GM18951 (cell line): ENCODE measurements at regions not wholly inside any gene's neighbourhood (a gene's known extent, or its start where the extent isn't known, plus 50 kb on each side); places are given as distances from the start of the nearest gene placed in this dataset.

ENCODE experiments used
- POLR2A ChIP-seq: IDR thresholded peaks from 4 replicates; pipeline ENCODE4 v1.6.1; 2011; ENCODE audit warnings: mild to moderate bottlenecking; ENCODE audit not compliant: insufficient read length, insufficient read depth; ENCODE audit errors: extremely low read depth
- in situ Hi-C: fragments of 300-500 bp; cut with MboI; formaldehyde crosslinking; loops from one replicate; pipeline ENCODE4 v1.12.0; 2022; ENCODE audit warnings: low sequenced_read_pairs, mixed read lengths, inconsistent platforms; ENCODE audit not compliant: unreplicated experiment

DNA sequence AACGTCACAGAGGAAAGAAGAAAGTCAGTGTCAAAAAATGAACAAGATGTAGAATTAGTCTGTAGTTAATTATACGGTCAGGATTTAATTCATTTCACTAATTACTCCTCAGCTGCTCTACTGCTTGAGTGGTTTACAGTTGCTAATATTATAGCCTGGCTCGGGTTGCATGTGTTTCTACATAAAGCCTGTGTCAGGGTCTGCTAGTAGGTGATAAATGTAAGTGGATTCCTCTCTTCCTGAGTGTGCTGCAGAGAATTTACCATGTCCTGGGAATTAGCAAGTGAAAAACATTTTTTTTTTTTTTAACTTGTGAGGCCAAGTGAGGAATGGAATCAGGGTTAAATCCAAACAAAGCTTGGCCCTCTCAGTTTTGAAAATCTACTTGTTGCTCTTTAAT lies 622.6 kb downstream of the EPHA4 start:
- TF ChIP-seq POLR2A: no peak
- in situ Hi-C loops: no loop called here

DNA sequence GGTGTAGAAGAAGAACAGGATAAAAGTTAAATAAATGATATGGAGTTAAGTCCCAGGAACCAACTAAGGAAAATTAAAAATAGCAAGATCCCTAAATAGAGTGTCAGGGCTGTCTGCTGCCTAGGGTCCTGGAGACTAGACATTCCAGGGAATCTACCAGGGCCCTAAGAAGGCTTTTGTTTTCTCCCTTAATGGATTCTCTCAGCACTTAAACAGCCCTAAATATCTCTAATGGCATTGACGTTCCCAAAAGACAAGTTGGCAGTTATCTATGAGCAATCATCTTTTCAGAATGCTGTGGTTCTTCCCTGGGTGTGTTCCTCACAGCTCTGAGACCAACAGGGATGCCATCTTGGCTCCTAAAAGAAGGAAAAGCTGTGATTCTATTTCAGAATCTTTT lies 616.3 kb downstream of the EPHA4 start:
- TF ChIP-seq POLR2A: no peak

DNA sequence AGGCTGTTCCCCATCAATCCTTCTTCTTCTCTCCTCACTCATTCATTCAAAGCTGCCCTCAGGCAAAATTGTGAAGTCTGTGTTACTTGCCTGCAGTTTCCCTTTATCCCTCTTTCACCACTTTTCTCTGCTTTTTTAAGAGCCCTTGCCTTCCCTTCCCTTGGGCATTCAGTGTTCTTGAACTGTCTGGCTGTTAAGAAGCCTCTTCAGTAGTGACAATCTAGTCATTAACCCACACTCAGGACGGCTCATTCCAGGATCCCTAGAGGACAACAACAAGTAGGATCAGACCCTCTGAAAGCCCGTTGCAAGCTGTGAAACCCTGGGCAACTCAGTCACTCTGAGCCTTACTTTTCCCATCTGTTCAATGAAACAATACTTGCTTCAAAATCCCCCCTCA lies 615.7 kb downstream of the EPHA4 start:
- in situ Hi-C loops: no loop called here
- TF ChIP-seq POLR2A: no peak

More for the DNA sequence above, 616.3 kb downstream of the EPHA4 start:
- in situ Hi-C loops: no loop called here

DNA sequence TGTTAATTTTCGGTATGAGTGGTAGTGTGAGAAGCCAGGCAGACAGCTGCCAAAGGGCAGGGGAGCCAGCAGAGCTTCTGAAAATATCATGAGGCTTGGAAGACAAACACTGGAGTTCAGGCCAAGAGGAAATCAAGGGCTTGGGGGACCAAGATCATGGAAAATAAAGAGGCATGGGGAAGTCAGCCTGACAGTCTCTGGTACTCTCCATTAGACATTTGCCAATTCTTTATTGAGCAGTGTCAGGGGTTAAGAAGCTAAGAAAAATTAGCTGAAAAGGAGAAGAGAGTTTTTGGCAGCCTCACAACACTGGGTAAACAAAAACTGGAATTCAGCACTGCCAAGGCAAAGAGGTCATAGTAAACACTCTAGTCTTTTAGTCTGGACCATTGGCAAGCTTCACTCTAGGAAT lies 612.7 kb downstream of the EPHA4 start:
- TF ChIP-seq POLR2A: no peak
- in situ Hi-C loops: no loop called here

DNA sequence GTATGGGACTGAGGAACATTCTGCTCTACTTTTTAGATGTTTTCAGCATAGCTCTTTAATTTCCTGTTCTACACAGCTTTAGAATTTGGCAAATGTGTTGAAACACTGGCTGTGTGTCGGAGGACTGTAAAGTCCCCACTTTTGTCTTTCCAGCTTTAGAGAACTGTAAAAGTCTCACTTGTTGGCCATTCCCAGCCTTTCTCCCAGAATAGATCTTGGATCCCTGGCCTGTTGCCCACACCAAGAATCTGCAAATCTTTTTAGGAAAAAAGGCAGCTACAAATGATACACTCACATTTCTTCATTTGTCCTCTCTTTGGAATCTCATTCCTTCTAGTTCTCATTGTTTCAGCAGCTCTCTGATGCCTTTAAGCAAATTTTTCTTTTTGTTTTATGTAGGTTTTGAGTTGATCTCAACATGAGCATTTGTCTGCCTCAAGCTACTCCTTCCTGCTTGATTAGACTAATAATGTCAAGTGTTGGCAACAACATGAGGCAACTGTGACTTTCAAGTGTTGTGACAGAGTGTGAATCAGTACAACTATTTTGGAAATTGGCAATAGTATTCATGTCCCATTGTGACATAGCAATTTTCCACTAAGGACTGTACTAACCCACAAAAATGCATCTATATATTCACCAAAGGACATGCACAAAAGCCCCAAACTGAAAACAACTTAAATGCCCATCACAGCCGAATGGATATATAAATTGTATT lies 610.8 kb downstream of the EPHA4 start:
- TF ChIP-seq POLR2A: no peak
- in situ Hi-C loops: no loop called here

DNA sequence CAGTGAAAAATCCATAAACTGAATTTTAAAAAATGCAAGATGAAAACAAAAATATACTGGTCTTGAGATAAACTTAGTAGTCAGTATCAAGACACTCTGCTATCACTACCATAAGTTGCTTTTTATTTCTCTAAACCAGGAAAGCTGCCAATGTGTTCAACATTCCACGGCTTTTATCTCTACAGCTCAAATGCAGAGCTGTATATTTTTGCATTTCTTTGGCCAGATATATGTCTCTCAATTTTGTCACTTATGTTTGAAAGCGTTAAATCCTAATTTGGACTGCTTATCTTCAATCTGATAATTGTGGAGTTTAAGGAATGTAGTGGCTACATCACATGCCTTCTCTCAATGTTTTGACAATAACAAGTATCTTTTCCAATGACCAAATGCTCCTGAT lies 609.5 kb downstream of the EPHA4 start:
- in situ Hi-C loops: no loop called here
- TF ChIP-seq POLR2A: no peak

DNA sequence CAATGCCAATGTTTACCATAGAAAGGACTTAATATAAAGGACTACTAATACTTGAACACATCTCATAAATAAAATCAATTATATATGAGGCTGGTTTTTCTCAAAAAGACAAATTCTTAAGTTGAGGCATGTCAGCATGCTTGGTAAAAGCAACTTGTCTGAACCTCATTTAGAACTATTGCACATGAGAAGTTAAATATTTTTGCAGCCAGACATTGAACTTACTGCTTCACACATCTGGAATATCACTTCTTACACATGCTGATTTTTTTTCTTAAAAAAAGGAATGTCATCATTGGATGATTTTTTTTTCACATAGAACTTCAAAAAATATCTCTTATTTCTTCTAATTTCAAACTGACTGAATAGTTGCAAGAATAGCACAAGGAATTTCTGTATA lies 609.0 kb downstream of the EPHA4 start:
- TF ChIP-seq POLR2A: no peak
- in situ Hi-C loops: no loop called here

DNA sequence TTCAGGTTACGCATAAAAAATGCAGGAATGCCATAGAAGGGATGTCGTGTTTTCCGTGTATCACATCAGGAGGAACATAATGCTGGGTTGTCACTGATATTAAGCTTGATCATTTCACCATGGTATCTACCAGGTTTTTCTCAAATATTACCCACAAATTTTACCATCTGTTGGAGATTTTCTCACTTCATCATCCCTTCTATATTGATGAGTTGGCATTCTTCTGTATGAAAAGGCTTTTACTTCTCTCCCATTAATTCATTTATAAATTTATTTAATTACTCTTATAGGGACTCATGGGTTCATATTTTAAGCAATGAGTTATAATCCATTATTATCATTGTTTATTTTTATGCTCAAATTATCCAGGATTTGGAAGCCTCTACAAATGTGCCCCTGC lies 608.2 kb downstream of the EPHA4 start:
- in situ Hi-C loops: no loop called here
- TF ChIP-seq POLR2A: no peak

DNA sequence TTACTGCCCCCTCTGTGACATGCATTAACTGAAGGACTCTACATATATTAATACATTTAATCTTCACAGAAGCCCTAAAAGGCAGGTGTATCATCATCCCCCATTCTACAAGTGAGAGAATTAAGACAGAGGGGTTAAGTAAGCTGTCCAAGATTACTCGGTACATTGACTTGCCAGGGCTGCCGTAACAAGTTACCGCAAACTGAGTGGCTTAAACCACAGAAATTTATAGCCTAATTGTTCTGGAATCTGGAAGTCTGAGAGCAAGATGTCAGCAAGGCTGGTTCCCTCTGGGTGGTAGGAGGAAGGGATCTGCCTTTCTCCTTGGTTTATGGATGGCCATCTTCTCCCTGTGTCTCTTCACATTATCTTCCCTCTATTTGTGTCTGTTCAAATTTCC lies 605.5 kb downstream of the EPHA4 start:
- TF ChIP-seq POLR2A: no peak
- in situ Hi-C loops: no loop called here

DNA sequence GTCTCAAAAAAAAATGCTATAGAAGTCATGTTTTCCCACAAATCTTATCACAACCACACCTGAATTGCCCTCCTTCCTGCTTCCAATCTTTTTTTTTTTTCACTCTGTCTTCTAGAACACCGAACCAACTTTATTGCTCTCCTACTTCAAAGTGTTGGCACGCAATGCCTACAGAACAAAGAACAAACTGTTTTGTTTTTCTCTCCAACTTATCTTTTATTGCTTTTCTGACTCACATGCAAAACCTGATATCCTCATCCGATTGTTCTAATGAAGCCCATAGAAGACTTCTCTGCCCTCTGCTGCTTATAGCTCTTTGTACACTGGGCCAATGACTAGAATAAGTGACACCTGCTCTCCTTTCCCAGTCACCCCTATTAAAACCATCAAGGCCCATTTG lies 602.8 kb downstream of the EPHA4 start:
- in situ Hi-C loops: no loop called here
- TF ChIP-seq POLR2A: no peak

DNA sequence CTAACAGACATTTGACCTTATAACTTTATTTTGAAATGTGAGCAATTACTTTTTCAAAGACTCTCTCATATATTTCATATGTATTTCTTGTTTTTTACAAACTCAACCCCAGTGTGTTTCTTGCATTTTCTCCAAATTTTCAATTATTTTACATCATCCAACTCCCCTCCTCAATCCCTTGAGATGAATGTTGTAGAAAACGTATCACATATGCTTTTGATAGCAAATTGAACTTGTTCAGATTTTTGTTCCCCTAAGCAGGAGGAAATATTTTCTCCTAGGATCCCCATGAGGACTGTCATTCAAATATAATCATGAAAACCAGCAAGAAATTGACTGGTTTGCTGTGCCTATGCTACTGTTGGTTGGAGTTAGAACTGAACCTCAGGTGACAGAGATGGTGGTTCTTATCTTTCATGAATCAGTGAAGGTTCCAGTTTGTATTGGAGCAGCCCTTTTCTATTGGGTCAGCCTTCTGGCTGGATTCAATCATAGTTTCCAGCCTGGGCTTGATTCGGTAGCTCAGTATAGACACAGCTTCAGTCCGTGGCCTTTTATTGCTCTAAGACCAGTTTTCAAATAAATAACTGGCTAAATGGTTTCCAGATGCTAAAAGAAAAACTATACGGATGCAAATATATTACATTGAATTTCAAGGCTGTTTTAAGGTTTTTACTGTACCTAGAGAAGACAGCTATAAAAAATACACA lies 591.0 kb downstream of the EPHA4 start:
- in situ Hi-C loops: no loop called here
- no peak for TF ChIP-seq POLR2A

DNA sequence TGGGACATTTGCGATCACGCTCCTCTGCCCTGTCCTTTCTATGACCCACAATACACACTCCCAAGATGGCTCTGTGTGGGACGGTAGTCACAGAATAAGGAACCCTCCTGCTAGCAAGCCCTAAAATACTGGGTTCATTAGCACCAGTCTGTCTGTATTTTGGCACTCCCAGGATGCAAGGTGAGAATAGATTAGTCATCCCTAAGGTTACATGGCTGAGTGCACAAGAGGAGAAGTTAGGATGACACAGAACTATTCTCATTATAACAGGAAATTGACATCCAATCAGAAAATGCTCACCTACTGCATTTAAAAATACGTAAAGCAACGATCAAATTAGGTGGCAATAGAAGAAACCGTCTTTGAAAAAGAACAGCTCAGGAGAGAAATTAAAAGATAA lies 590.2 kb downstream of the EPHA4 start:
- in situ Hi-C loops: no loop called here
- no peak for TF ChIP-seq POLR2A

DNA sequence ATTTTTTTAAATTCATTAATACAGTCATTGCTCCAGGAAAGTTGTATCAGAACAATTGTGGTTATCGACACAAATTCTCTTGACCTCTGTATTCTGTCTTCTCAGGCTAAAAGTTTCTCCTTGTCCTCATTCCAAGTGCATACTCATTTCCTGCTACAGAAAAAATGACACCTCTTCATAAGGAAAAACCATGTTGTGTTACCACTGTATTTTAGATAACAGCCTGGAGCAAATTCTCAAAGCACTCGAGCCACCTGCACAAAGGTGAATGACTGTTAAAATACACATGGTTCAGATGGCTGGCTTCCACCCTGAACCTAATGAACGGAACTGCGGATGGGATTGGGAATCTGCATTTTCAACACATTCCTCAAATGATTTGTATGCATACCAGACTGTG lies 586.5 kb downstream of the EPHA4 start:
- in situ Hi-C loops: no loop called here
- no peak for TF ChIP-seq POLR2A

DNA sequence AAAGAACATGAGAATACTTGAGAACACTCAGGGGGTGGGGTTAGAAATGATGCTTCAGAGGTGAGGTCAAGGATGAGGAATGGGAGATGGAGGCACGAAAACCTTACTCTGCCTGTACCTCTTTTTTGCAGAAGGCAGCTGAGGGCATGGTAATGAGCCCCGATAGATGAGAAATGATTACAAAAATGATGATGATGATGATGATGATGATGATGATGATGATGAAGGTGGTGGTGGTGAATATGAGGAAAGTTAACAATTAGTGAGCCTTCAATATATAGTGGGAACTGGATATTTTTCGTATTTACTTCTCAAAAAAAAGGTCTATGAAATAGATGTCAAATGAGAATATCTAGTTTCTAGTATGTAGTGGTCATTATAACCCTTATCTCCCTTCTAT lies 584.3 kb downstream of the EPHA4 start:
- no peak for TF ChIP-seq POLR2A
- in situ Hi-C loops: no loop called here
